ENCODE measurements at regions not wholly inside any gene's neighbourhood (a gene's known extent, or its start where the extent isn't known, plus 50 kb on each side); places are given as distances from the start of the nearest gene placed in this dataset.

DNA sequence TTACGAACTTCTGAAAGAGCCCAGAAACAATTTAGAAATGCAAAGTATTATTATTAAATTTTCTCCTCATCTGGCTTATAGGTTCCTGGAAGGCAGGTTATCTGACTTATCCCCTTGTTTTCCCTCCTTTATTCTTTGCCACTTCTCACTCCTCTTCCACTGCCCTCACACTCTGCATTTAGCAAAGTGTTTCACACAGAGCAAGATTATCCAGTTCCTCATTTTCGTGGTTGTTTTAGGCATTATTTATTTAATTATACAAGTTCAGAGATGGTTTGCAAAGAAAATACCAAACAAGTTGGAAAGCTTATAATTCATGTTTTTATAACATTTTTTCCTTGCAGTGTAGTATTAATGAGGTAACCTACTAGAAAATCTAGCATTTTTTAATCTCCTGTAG, 544.9 kb downstream of the NSUN3 start:
- Histone ChIP-seq H3K36me3 (no peaks in the 10 kb centered on the region), H3K9me3 (no peaks in the 10 kb centered on the region), H3K27ac (no peak overlapping the region), H3K4me3 (replicated peaks in 1 of 3) (no peak overlapping the region), H3K4me1 (no peaks in the 10 kb centered on the region), H3K27me3 (no peaks in the 10 kb centered on the region)
- DNase-seq: no peak
- intact Hi-C loops (cut with DNase I): no loop called here
- TF ChIP-seq POLR2A (IDR thresholded peaks at IDR 0.05) (no peak), CTCF (IDR thresholded peaks at IDR 0.05) (no peak)
- 65 to 84% methylated on average over 2 of the region's 2 CpGs for WGBS, 2 donors

- 81 to 90% methylated on average over 3 of the region's 3 CpGs for WGBS, 2 donors
- Histone ChIP-seq H3K27ac (no peak overlapping the region), H3K4me3 (replicated peaks in 1 of 3) (no peak overlapping the region), H3K9me3 (no peaks in the 10 kb centered on the region), H3K27me3 (no peaks in the 10 kb centered on the region), H3K4me1 (no peaks in the 10 kb centered on the region), H3K36me3 (no peaks in the 10 kb centered on the region)
- TF ChIP-seq POLR2A (IDR thresholded peaks at IDR 0.05) (no peak), CTCF (IDR thresholded peaks at IDR 0.05) (no peak)
- DNase-seq: no peak
- intact Hi-C loops (cut with DNase I): no loop called here
These were observed 547.0 kb downstream of the NSUN3 start for GRCh38 chr3:94609908-94610307.

GRCh38 chr3:94611596-94611995, 548.7 kb downstream of the NSUN3 start:
- no peak overlapping the region for H3K27ac ChIP-seq
- intact Hi-C loops (cut with DNase I): no loop called here
- no peaks in the 10 kb centered on the region for H3K9me3 ChIP-seq
- TF ChIP-seq POLR2A (IDR thresholded peaks at IDR 0.05) (no peak), CTCF (IDR thresholded peaks at IDR 0.05) (no peak)
- no peak overlapping the region for H3K4me3 ChIP-seq (replicated peaks in 1 of 3)
- H3K4me1 ChIP-seq: no peaks in the 10 kb centered on the region
- DNase-seq: no peak
- 78 to 86% methylated on average over 5 of the region's 5 CpGs for WGBS, 2 donors
- no peaks in the 10 kb centered on the region for H3K36me3 ChIP-seq
- no peaks in the 10 kb centered on the region for H3K27me3 ChIP-seq

DNA sequence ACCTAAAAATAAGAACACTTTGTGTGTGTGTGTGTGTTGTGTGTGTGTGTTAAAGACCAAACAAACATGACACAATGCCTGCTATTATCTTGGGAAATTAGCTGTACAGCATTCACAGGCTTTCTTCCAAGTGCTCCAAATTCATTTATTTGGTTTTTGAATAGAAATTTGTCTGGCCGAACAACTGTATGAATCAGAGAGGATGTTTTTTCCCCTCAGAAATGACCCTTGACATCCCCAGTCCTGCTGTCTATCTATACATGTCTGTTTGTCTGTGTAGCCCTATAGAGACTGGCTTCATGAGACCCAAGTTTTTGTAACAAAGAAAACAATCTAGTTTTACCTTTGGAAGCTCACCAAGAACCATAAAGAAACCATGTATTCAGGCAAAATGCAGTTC, 549.8 kb downstream of the NSUN3 start:
- WGBS, 2 donors: 48 to 77% methylated on average over 1 of the region's 1 CpG

GRCh38 chr3:94614192-94614591, 551.3 kb downstream of the NSUN3 start:
- no peak for DNase-seq
- no peak for TF ChIP-seq POLR2A (IDR thresholded peaks at IDR 0.05)
- TF ChIP-seq CTCF (IDR thresholded peaks at IDR 0.05): no peak
- Histone ChIP-seq H3K4me3 (replicated peaks in 1 of 3) (no peak overlapping the region), H3K4me1 (no peaks in the 10 kb centered on the region), H3K27ac (no peak overlapping the region), H3K9me3 (no peaks in the 10 kb centered on the region), H3K36me3 (no peaks in the 10 kb centered on the region), H3K27me3 (no peaks in the 10 kb centered on the region)
- intact Hi-C loops (cut with DNase I): no loop called here
- WGBS, 2 donors: 65 to 77% methylated on average over 4 of the region's 4 CpGs

More for the DNA sequence above, 549.8 kb downstream of the NSUN3 start:
- H3K9me3 ChIP-seq: no peaks in the 10 kb centered on the region
- H3K4me1 ChIP-seq: no peaks in the 10 kb centered on the region
- no peak for DNase-seq
- no peaks in the 10 kb centered on the region for H3K36me3 ChIP-seq
- no peak for TF ChIP-seq CTCF (IDR thresholded peaks at IDR 0.05)
- TF ChIP-seq POLR2A (IDR thresholded peaks at IDR 0.05): no peak
- H3K27ac ChIP-seq: no peak overlapping the region
- no peaks in the 10 kb centered on the region for H3K27me3 ChIP-seq
- intact Hi-C loops (cut with DNase I): no loop called here
- H3K4me3 ChIP-seq (replicated peaks in 1 of 3): no peak overlapping the region
